ENCODE measurements at regions not wholly inside any gene's neighbourhood (a gene's known extent, or its start where the extent isn't known, plus 50 kb on each side); places are given as distances from the start of the nearest gene placed in this dataset.

- TF ChIP-seq CTCF (IDR thresholded peaks at IDR 0.05; ENCODE audit: control insufficient read depth, insufficient read depth, low read depth, low read length, missing control alignments), result no peak
- no peak overlapping the region for H3K4me3 ChIP-seq (ENCODE audit: control insufficient read depth, low read depth, low read length)
- no peak for DNase-seq (ENCODE audit: low read depth)
These were observed 76.9 kb upstream of the WARS2 start for GRCh38 chr1:119217309-119217828.

GRCh38 chr1:119219711-119220110 is 79.3 kb upstream of the WARS2 start:
- no peak for DNase-seq (ENCODE audit: low read depth)
- H3K4me3 ChIP-seq (ENCODE audit: control insufficient read depth, low read depth, low read length), result no peak overlapping the region
- TF ChIP-seq CTCF (IDR thresholded peaks at IDR 0.05; ENCODE audit: control insufficient read depth, insufficient read depth, low read depth, low read length, missing control alignments), result no peak

- H3K4me3 ChIP-seq (ENCODE audit: control insufficient read depth, low read depth, low read length), result no peak overlapping the region
- peak; percentile 79 for DNase-seq (ENCODE audit: low read depth)
- no peak for TF ChIP-seq CTCF (IDR thresholded peaks at IDR 0.05; ENCODE audit: control insufficient read depth, insufficient read depth, low read depth, low read length, missing control alignments)
These were observed 80.5 kb upstream of the WARS2 start for GRCh38 chr1:119220991-119221390.

GRCh38 chr1:119222271-119222670 is 81.8 kb upstream of the WARS2 start:
- DNase-seq (ENCODE audit: low read depth), result no peak
- no peak for TF ChIP-seq CTCF (IDR thresholded peaks at IDR 0.05; ENCODE audit: control insufficient read depth, insufficient read depth, low read depth, low read length, missing control alignments)
- H3K4me3 ChIP-seq (ENCODE audit: control insufficient read depth, low read depth, low read length), result no peak overlapping the region

GRCh38 chr1:119225265-119225664 is 84.8 kb upstream of the WARS2 start:
- no peak overlapping the region for H3K4me3 ChIP-seq (ENCODE audit: control insufficient read depth, low read depth, low read length)
- DNase-seq (ENCODE audit: low read depth), result no peak
- no peak for TF ChIP-seq CTCF (IDR thresholded peaks at IDR 0.05; ENCODE audit: control insufficient read depth, insufficient read depth, low read depth, low read length, missing control alignments)

GRCh38 chr1:119225831-119226230 is 85.4 kb upstream of the WARS2 start:
- DNase-seq (ENCODE audit: low read depth), result no peak
- no peak overlapping the region for H3K4me3 ChIP-seq (ENCODE audit: control insufficient read depth, low read depth, low read length)
- TF ChIP-seq CTCF (IDR thresholded peaks at IDR 0.05; ENCODE audit: control insufficient read depth, insufficient read depth, low read depth, low read length, missing control alignments), result no peak

GRCh38 chr1:119226321-119226720 is 85.9 kb upstream of the WARS2 start:
- H3K4me3 ChIP-seq (ENCODE audit: control insufficient read depth, low read depth, low read length), result no peak overlapping the region
- TF ChIP-seq CTCF (IDR thresholded peaks at IDR 0.05; ENCODE audit: control insufficient read depth, insufficient read depth, low read depth, low read length, missing control alignments), result no peak
- no peak for DNase-seq (ENCODE audit: low read depth)
